Endodermal cell (in vitro differentiated cells): ENCODE measurements at regions not wholly inside any gene's neighbourhood (a gene's known extent, or its start where the extent isn't known, plus 50 kb on each side); places are given as distances from the start of the nearest gene placed in this dataset.

ENCODE experiments used
- DNase-seq: peaks from one replicate; pipeline ENCODE4 v3.0.0-alpha.2; 2017
- H3K27ac ChIP-seq: 2 replicates; pipeline ENCODE4 v1.5.1; 2013; ENCODE audit warnings: mild to moderate bottlenecking, low read depth, low read length, moderate library complexity
- H3K27me3 ChIP-seq: 2 replicates; pipeline ENCODE4 v1.6.1; 2013; ENCODE audit warnings: mild to moderate bottlenecking, low read length, moderate library complexity; ENCODE audit not compliant: insufficient read depth, control insufficient read depth, poor library complexity, severe bottlenecking
- H3K36me3 ChIP-seq: 2 replicates; pipeline ENCODE4 v1.7.0; 2013; ENCODE audit warnings: mild to moderate bottlenecking, low read length, moderate library complexity; ENCODE audit not compliant: control insufficient read depth, insufficient read depth
- H3K4me1 ChIP-seq: one replicate; pipeline ENCODE4 v1.7.0; 2013; ENCODE audit warnings: low read length; ENCODE audit not compliant: control insufficient read depth, insufficient read depth
- H3K4me3 ChIP-seq: 2 replicates; pipeline ENCODE4 v1.5.1; 2013; ENCODE audit warnings: mild to moderate bottlenecking, low read length, moderate library complexity
- H3K9ac ChIP-seq: 2 replicates; pipeline ENCODE4 v1.6.1; 2013; ENCODE audit warnings: mild to moderate bottlenecking, low read length, moderate library complexity; ENCODE audit not compliant: poor library complexity, severe bottlenecking; ENCODE audit errors: extremely low read depth
- H3K9me3 ChIP-seq: 2 replicates; pipeline ENCODE4 v1.6.1; 2013; ENCODE audit warnings: mild to moderate bottlenecking, low read length, moderate library complexity; ENCODE audit not compliant: control insufficient read depth
- H3K27ac Mint-ChIP-seq: 2 replicates; pipeline ENCODE4 v1.8.0; 2020; ENCODE audit warnings: mixed read lengths
- H3K27me3 Mint-ChIP-seq: 2 replicates; pipeline ENCODE4 v1.8.0; 2021; ENCODE audit warnings: mild to moderate bottlenecking, mixed read lengths; ENCODE audit not compliant: insufficient read depth
- H3K36me3 Mint-ChIP-seq: 2 replicates; pipeline ENCODE4 v1.8.0; 2020; ENCODE audit warnings: low read depth, mixed read lengths
- H3K4me1 Mint-ChIP-seq: 2 replicates; pipeline ENCODE4 v1.8.0; 2020; ENCODE audit warnings: mixed read lengths
- H3K4me3 Mint-ChIP-seq: 2 replicates; pipeline ENCODE4 v1.8.0; 2020; ENCODE audit warnings: mild to moderate bottlenecking, moderate library complexity, mixed read lengths
- H3K9me3 Mint-ChIP-seq: 2 replicates; pipeline ENCODE4 v1.8.0; 2020; ENCODE audit warnings: mild to moderate bottlenecking, mixed read lengths
- CTCF ChIP-seq: fragments of 200-600 bp; sonication (generic); conservative IDR thresholded peaks from 2 replicates; pipeline ENCODE4 v1.5.0; 2021; ENCODE audit warnings: antibody characterized with exemption, mild to moderate bottlenecking
- WGBS, 2 experiments: methylation state at CpG; one replicate each; pipeline versions ENCODE4 v1.1.5 to v1.1.7; 2013; ENCODE audit warnings: missing lambda C conversion rate in 2 of 2, mixed read lengths in 1 of 2; ENCODE audit not compliant: insufficient coverage in 1 of 2, insufficient read length in 1 of 2; 5-methylcytosine and 5-hydroxymethylcytosine counted together

- Mint-ChIP-seq H3K9me3 (no peaks in the 10 kb centered on the region), H3K27ac (no peak overlapping the region), H3K4me1 (no peaks in the 10 kb centered on the region), H3K4me3 (no peak overlapping the region), H3K36me3 (no peaks in the 10 kb centered on the region), H3K27me3 (no peaks in the 10 kb centered on the region)
- Histone ChIP-seq H3K9me3 (no peaks in the 10 kb centered on the region), H3K27me3 (no peaks in the 10 kb centered on the region), H3K4me3 (no peak overlapping the region), H3K27ac (no peak overlapping the region), H3K9ac (no peak overlapping the region), H3K36me3 (no peaks in the 10 kb centered on the region), H3K4me1 (no peaks in the 10 kb centered on the region)
- no peak for TF ChIP-seq CTCF
- DNase-seq = no peak
These were observed 516.6 kb downstream of the SLITRK1 start for GRCh38 chr13:83365723-83366122.

- no peaks in the 10 kb centered on the region for H3K4me1 Mint-ChIP-seq
- no peak overlapping the region for H3K9ac ChIP-seq
- WGBS, 2 experiments = 100% methylated on average over 1 of the region's 1 CpG; no CpG with 5 or more reads in 1 of the 2 experiments
- H3K4me3 Mint-ChIP-seq = no peak overlapping the region
- H3K27me3 Mint-ChIP-seq = no peaks in the 10 kb centered on the region
- no peaks in the 10 kb centered on the region for H3K36me3 Mint-ChIP-seq
- no peaks in the 10 kb centered on the region for H3K27me3 ChIP-seq
- no peaks in the 10 kb centered on the region for H3K4me1 ChIP-seq
- H3K4me3 ChIP-seq = no peak overlapping the region
- H3K9me3 Mint-ChIP-seq = no peaks in the 10 kb centered on the region
- no peak overlapping the region for H3K27ac Mint-ChIP-seq
- H3K27ac ChIP-seq = no peak overlapping the region
- no peak for DNase-seq
- TF ChIP-seq CTCF = no peak
- no peaks in the 10 kb centered on the region for H3K36me3 ChIP-seq
- no peaks in the 10 kb centered on the region for H3K9me3 ChIP-seq
These were observed 527.2 kb downstream of the SLITRK1 start for GRCh38 chr13:83355041-83355440.

- Mint-ChIP-seq H3K27ac (no peak overlapping the region), H3K4me1 (no peaks in the 10 kb centered on the region)
These were observed 529.9 kb downstream of the SLITRK1 start for GRCh38 chr13:83352391-83352790.

More at GRCh38 chr13:83352391-83352790, 529.9 kb downstream of the SLITRK1 start:
- DNase-seq = no peak
- Histone ChIP-seq H3K27me3 (no peaks in the 10 kb centered on the region), H3K4me1 (no peaks in the 10 kb centered on the region), H3K9me3 (no peaks in the 10 kb centered on the region), H3K36me3 (no peaks in the 10 kb centered on the region), H3K9ac (no peak overlapping the region), H3K27ac (no peak overlapping the region), H3K4me3 (no peak overlapping the region)
- no peak for TF ChIP-seq CTCF
- 100% methylated on average over 1 of the region's 1 CpG; no CpG with 5 or more reads in 1 of the 2 experiments for WGBS, 2 experiments
- Mint-ChIP-seq H3K36me3 (no peaks in the 10 kb centered on the region), H3K9me3 (no peaks in the 10 kb centered on the region), H3K27me3 (no peaks in the 10 kb centered on the region), H3K4me3 (no peak overlapping the region)
